Ramos (cell line): ENCODE measurements at regions not wholly inside any gene's neighbourhood (a gene's known extent, or its start where the extent isn't known, plus 50 kb on each side); places are given as distances from the start of the nearest gene placed in this dataset.
"Not testable (repeated sequence)": the region's sequence is repeated elsewhere in the genome, so short reads cannot be mapped to it uniquely, and the experiment has no call there.

Experiments
- in situ Hi-C: fragments of 300-500 bp; cut with MboI; formaldehyde crosslinking; loops from one replicate; pipeline ENCODE4 v1.14.3; 2022; ENCODE audit warnings: low sequenced_read_pairs; ENCODE audit not compliant: unreplicated experiment

DNA sequence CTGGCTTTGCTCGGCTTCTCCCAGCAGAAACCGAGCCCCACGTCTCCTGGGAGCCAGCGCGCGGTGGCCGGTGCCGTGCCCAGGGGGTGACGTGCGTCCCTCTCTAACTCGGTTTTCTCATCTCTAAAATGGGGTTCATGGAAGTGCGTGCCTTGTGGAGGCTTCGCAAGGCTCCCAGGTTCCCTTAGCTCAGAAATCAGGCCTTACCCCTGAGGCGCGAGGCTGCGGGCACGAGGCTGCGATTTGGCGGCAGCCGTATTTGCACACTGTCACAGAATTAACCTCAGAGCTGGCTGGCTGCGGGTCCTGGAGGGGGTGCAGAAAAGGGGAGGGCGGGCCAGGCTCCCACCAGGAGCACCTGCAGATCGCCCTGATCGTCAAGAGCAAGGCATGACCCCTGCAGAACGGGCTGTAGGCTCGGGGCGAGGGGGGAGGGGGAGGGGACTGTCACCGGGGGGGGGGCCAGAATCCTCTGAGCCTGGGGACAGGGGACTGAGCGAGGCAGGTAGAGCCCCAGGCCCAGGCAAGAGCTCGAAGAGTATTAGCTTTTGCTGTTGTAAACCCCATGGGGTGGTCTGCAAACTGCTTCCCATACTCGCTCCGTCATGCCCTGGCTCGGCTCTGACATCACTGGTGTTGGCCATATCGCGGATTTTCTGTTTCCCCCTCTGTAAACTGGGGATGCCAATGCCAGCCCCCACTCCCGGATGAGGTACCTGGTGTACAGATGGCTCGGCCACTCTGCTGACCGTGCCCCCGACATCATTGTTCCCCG is 62.2 kb downstream of the CCNE1 start:
- in situ Hi-C loops: loop anchor here (5.0 kb wide), 1 partner anchor 142 kb away; no protein-coding TSS in a partner anchor

DNA sequence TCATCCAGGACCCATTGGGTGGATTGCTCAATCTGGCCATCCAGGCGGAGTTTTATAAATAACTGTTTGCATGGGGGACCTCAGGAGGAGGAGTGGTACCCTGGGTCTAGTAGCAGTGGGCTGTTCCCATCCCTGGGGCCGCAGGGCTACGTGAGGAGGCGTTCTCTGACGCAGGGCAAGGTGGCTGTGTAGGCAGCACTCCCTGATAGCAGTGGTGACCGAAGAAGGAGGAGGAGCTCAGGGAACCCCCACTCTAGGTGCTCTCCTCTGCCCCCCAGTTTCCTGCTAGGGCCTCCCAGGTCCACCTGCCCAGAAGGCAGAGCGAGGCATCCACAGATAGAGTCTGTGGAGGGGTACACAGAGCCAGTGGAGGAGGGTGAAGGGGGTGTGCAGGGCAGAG is 64.1 kb downstream of the CCNE1 start:
- in situ Hi-C loops: no loop called here

DNA sequence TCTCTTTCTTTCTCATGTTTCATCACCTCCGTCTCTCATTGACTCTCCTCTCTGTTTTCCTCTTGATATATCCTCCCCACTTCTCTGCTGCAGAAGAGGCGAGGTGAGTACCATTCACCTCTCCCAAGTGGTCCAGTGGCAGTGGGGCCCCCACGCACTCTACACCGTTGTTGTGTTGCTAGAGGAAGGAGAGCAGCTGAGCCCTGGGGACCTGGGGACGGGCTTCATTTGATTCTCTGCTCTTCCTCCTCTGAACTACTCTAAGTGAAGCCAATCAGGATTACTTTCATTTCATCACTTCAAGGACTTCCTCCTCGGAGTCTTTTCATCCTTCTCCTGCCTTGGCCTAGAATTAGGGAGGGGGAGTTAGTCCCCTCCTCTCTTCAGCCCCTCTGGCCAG is 64.6 kb downstream of the CCNE1 start:
- in situ Hi-C loops: no loop called here

DNA sequence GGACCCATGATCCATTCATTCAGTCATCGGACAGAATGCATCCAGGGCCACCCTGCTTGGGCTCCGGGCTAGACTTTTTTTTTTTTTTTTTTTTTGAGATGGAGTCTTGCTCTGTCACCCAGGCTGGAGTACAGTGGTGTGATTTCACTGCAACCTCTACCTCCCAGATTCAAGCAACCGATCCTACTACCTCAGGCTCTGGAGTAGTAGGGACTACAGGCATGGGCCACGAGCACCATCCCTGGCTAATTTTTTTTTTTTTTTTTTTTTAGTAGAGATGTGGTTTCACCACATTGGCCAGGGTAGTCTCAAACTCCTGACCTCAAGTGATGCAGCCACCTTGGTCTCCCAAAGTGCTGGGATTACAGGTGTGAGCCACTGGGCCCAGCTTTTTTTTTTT is 65.1 kb downstream of the CCNE1 start:
- in situ Hi-C loops: not testable (repeated sequence)

DNA sequence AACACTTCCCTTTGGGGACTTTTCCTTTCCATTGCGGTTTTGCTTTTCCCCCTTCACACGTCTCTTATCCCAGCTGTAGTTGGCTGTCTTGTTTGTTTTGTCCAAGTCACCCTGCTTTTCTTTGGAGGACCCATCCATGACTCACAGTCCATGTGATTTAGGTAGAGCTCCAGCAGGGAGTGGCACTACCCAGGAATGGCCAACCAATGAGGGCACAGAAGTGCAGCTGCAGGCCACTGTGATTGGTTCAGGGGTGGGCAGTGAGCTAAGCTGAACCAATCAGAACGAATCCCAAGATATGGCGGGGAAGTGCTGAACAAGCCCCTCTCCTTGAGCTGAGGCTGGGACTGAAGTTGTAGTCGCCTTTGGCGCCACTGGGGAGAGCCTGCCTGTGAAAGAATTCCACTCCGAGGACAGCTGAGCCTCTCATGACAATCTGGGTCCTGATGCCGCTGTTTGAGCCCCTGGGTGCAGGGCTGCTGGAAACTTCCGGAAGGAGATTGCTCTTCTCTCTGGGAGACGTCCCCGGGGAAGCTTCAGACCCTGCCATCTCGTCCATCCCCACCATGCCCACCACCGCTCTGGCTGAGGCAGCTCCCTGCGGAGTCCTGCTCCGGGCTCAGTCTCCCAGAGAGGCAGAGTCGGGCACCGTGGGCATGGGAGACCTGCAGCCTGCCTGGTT is 62.9 kb upstream of the URI1 start:
- in situ Hi-C loops: no loop called here

DNA sequence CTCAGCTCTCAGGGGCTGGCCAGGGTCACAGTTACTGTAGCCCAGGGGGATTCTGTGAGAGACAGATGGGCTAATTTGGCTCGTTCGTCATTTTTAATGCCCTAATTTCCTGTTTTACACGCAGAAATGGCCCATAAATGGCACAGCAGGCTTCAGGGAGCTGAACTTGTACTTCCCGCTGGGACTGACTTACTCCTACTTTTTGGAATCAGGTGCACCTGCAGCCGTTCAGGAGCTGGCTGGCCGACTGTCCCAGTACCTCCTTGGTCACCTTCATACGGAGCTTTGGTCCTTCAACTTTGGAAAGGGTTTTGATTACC is 62.4 kb upstream of the URI1 start:
- in situ Hi-C loops: no loop called here

DNA sequence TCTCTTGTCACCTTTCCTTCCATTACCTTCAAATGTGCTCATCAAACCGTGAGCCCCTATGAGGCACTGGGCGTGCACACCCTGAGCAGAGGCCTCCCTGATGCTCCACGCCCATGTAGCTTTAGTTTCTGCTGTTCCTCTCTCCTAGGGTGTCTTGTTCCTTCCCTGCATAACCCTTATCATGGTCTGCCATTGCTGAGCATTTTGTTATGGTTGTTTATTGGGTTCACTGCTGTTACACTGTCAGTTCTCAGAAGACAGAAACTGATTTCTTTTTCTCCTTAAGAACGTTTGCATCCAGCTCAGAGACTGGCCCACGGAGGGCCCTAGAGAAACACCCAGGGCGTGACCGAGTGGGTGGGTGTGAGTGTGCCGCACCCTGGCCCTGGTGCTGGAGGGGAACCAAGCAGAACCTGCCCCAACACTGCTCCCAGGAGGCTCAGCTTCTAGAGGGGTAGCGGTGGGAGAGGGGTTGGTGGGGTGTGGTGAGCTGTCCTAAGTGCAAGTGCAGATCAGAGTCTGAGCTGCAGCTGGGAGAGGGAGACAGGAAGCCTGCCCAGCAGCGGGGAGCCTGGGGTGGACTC is 61.4 kb upstream of the URI1 start:
- in situ Hi-C loops: no loop called here

DNA sequence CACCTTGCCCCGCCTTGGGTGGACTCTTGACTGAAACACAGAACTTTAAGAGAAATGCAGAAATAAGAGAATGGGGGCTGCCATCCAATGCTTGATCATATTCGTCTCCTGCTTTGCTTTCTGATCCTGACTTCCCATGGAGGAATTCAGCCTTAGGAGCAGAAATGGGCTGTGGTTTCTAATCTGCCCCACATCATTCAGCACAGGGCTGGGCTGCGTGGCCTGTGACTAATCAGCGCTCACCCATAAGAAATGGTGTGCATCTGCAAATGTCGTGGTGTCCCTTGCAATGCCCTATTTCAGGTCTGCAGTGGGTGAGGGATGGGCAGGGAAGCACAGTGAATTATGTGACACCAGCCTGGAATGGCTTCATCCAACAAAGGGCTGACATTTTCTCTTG is 60.7 kb upstream of the URI1 start:
- in situ Hi-C loops: no loop called here

DNA sequence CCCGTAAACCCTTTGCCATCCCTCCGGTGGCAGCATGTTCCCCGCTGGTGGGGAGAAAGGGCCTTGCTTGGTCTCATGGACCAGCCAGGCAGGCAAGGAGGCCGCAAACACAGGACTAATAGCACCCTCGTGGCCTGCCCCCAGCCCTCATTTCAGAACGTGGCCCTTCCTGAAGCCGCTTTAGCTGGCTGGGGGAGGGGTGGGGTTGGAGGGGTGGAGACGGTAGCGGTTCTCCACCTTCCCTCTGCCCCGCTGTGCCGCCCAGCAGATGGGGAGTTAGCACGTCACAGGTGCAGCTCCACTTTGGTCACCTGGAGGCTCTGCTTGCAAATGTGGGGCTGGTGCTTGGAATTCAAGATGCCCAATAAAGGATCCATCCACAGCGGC is 59.3 kb upstream of the URI1 start:
- in situ Hi-C loops: no loop called here

DNA sequence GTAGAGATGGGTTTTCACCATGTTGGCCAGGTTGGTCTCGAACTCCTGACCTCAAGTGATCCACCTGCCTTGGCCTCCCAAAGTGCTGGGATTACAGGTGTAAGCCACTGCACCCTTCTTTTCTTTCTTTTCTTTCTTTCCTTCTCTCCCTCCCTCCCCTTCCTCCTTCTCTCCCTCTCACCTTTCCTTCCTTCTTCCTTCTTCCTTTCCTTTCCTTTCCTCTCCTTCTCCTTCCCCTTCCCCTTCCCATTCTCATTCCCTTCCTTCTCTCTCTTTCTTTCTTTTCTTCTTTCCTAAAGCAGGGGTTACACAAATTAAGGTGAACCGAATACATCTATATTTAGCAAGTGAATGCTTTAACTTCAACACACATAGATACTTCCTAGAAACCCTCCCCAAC is 58.0 kb upstream of the URI1 start:
- in situ Hi-C loops: no loop called here

DNA sequence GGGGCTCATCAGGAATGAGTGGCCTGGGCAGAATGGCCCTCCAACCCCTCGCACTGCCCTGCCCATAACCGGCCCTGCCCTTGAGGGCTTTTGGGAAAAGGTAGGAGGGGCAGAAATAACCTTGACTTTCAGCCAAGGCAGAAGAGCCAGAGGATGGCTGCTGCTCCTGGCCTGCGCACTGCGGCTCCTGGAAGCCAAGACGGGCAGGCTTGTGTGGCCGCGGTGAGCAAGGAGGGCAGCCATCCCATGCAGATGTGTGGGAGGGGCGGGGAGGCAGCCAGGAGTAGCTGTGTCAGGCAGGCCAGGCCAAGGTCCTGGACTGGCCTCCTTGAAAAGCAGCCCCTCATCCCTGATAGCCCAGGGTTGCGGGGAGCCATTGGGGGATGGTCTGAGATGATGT is 57.6 kb upstream of the URI1 start:
- in situ Hi-C loops: no loop called here

DNA sequence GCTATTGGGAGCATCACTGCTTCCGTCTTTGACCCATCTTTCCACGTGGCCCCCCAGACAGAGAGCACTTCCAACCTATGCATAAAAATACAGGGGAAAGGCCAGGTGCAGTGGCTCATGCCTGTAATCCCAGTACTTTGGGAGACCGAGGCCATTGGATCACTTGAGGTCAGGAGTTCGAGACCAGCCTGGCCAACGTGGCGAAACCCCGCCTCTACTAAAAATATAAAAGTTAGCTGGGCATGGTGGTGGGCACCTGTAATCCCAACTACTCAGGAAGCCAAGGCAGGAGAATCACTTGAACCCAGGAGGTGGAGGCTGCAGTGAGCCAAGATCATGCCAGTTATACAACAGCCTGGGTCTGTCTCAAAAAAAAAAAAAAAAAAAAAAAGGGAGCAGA is 55.9 kb upstream of the URI1 start:
- in situ Hi-C loops: not testable (repeated sequence)

DNA sequence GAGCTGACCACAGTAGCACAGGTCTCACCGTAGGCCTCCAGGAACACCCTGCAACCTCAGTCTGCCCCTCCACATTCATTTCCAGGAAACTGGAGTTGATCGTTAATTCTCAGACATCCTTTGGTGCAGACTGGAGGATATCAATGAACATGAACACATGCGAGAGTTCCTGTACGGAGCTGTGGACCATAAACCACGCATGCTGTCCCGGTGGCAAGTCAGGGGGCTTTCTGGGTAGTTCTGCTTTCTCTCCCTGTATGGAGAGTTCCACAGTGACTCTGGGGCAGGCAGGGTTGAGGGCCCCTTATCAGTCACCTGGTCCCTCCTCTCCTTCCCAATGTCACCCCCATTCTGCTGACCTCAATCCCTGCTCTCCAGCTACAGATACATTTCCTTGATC is 55.5 kb upstream of the URI1 start:
- in situ Hi-C loops: no loop called here

DNA sequence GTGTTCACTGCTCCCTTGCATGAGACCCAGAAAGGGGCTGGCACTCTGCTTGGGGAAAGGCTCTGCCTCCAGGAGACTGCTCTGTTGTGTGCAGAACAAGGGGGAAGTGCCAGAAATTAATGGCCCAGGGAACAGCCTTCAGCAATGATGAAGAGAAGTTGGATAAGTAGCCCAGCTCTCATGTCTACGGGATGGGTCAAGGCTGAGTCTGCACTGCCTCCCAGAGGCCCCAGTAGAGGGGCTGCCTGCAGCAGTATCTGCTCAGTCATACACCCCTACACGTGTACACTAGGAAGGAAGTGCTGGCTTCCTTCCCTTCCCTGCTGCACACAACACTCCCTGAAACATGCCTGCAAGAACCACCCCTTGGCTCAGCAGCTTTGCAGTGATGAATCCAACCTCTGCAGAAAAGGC is 54.6 kb upstream of the URI1 start:
- in situ Hi-C loops: no loop called here

DNA sequence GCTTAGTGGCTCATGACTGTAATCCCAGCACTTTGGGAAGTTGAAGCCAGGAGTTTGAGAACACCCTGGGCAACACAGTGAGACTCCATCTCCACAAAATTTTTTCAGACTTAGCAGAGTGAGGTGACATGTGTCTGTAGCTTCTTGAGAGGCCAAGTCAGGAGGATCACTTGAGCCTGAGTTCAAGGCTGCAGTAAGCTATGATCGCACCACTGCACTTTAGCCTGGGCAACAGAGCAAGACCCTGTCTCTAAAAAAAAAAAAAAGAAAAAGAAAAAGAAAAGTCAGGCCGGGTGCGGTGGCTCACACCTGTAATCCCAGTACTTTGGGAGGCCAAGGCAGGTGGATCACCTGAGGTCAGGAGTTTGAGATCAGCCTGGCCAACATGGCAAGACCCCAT is 54.0 kb upstream of the URI1 start:
- in situ Hi-C loops: not testable (repeated sequence)

DNA sequence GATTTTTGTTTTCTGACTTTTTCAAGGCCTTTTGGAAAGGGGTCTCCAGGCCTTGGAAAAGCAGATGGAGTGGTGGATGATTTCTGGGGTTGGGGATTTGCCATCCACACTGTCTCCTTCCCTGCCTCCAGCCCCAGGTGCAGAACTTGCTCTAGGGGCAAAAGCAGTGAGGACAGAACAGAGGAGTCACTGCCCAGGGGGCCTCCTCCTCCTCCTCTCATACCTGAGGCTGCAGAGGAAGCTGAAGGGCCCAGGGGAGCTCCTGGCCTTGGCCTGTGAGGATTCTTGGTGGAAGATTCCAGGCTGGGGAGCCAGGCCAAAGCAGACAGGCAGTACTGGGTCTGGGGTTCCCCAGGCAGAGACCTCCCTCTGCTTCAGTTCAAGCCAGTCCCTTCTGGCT is 52.3 kb upstream of the URI1 start:
- in situ Hi-C loops: no loop called here

DNA sequence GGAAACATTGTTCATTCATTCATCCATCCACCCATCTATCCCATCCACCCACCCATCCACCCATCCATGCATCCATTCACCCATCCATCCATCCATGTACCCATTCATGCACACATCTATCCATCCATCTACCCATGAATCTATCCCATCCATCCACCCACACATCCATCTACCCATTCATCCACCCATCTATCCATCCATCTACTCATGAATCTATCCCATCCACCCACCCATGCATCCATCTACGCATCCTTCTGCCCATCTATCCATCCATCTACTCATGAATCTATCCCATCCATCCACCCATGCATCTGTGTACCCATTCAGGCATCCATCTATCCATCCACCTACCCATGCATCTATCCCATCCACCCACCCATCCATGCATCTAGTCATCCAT is 51.6 kb upstream of the URI1 start:
- in situ Hi-C loops: no loop called here
